ENCODE measurements at regions not wholly inside any gene's neighbourhood (a gene's known extent, or its start where the extent isn't known, plus 50 kb on each side); places are given as distances from the start of the nearest gene placed in this dataset.

DNA sequence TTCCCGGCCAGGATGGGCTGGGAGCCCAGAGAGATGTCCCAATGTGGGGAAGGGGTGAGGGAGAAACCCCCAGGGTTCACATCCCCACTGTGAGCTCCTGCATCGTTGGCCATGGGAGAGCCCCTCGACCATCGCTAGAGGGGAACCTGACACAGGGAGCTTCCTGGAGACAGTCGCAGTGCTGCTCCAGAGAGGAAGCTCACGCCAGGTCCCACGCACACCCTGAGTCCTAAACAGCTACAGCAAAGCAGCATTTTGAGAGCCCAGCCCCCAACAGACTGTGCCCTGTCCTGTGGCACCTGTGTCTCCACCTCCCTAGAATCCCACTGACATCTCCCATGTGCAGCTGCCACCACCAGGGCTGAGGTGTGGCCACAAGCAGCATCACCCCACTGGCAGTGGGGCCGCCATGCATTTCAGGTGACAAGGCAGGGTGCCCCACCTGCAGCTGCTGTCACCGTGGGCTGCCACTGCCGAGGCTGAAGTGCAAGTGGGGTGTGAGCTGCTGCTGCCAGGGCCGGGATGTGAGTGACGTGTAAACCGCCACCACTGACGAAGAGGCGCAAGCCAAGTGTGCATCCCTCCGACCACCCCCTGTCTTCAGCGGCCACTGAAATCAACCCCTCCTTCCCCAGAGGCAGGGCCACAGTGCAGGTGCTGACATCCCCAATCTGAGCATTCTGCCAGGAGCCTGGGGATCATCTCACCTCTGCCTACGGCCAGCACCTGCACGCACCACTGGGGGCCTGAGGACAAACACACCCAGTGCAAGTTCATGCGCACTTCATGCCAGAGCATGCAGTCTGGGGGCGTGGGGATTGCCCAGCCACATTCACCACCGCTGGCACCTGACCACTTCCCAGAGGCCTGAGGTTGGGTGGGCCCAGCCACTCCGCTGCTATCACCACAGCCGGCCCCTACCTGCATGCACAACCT, 467.7 kb upstream of the SALL3 start:
- Histone ChIP-seq H3K9me3 (no peaks in the 10 kb centered on the region), H3K27ac (no peak overlapping the region), H3K27me3 (peaks cover 0 to 11% (median 0%) of the 10 kb centered on the region in 3 donors), H3K36me3 (no peaks in the 10 kb centered on the region), H3K4me3 (no peak overlapping the region), H3K4me1 (no peaks in the 10 kb centered on the region)
- 80 to 86% (median 83%) methylated on average over 18 to 24 of the region's 24 CpGs for whole genome bisulfite sequencing, 5 donors
- TF ChIP-seq POLR2AphosphoS5 (IDR thresholded peaks at IDR 0.05) (no peak), EP300 (IDR thresholded peaks at IDR 0.05) (no peak), POLR2A (IDR thresholded peaks at IDR 0.05) (no peak)
- TF ChIP-seq, protein P1, sequence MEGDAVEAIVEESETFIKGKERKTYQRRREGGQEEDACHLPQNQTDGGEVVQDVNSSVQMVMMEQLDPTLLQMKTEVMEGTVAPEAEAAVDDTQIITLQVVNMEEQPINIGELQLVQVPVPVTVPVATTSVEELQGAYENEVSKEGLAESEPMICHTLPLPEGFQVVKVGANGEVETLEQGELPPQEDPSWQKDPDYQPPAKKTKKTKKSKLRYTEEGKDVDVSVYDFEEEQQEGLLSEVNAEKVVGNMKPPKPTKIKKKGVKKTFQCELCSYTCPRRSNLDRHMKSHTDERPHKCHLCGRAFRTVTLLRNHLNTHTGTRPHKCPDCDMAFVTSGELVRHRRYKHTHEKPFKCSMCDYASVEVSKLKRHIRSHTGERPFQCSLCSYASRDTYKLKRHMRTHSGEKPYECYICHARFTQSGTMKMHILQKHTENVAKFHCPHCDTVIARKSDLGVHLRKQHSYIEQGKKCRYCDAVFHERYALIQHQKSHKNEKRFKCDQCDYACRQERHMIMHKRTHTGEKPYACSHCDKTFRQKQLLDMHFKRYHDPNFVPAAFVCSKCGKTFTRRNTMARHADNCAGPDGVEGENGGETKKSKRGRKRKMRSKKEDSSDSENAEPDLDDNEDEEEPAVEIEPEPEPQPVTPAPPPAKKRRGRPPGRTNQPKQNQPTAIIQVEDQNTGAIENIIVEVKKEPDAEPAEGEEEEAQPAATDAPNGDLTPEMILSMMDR (IDR thresholded peaks at IDR 0.05): no peak
- intact Hi-C loops (cut with DNase I; ENCODE audit: low total_unique reads): no loop called here
- no peak for DNase-seq

DNA sequence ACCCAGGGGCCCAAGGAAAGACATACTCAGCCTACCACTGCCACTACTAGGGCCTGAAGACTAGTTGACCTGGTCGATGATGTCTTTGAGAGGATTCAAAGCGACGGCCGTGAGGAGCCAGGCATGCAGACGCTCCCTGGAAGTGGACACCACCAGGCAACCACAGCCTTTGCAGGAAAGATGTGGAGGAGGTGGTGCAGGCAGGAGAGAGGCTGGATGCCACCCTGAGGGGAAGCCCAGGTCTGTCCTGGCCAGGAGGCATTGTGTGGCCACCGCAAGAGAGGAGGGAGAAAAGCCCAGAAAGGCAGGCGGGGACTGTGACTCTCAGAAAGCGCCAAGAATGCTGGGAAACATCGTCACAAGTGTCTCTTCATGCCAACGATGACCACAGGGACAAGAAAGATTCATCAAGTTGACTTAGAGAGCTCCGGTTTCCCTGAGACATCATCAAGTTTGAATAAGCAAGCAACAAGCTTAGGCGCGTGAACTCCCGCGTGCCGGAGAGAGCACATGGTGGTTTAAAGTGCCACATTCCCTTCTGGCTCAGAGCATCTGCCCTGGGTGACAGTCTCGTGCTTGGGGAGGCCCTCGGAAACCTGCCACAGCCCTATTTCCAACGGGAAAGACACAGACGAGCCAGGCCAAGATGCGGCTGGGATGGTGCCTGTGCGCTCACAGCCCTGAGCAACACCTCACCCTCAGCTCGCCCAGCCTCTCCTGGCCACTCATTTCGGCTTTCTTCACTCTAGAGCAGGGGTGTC, 464.5 kb upstream of the SALL3 start:
- Histone ChIP-seq H3K4me1 (no peaks in the 10 kb centered on the region), H3K9me3 (no peaks in the 10 kb centered on the region), H3K27me3 (peaks cover 0 to 16% (median 0%) of the 10 kb centered on the region in 3 donors), H3K4me3 (no peak overlapping the region), H3K36me3 (no peaks in the 10 kb centered on the region), H3K27ac (no peak overlapping the region)
- TF ChIP-seq POLR2A (IDR thresholded peaks at IDR 0.05): no peak
- WGBS, 5 donors: 87 to 90% (median 90%) methylated on average over 22 to 24 of the region's 24 CpGs
- peak in 1 of 2 donors; percentile 16 for DNase-seq
- intact Hi-C loops (cut with DNase I; ENCODE audit: low total_unique reads): no loop called here

DNA sequence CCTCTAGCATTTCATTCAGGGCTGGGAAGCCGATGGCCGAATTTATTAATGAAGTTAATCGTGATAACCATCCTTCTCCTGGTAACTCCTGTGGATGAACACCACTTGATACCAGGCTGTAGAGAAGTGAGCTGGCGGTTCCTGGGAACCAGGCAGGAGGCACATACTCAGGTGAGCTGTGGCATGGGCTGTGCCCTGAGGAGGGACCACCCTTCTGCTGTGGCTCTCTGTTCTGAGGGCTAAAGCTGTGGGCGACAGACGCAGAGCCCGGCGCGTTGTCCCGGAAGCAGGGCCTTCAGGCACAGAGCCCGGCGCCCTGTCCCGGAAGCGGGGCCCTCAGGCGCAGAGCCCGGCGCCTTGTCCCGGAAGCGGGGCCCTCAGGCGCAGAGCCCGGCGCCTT, 462.3 kb upstream of the SALL3 start:
- Histone ChIP-seq H3K27me3 (peaks cover 0 to 13% (median 0%) of the 10 kb centered on the region in 3 donors), H3K27ac (no peak overlapping the region), H3K4me3 (no peak overlapping the region), H3K9me3 (no peaks in the 10 kb centered on the region), H3K36me3 (no peaks in the 10 kb centered on the region), H3K4me1 (no peaks in the 10 kb centered on the region)
- DNase-seq: peak in 1 of 2 donors; percentile 7
- intact Hi-C loops (cut with DNase I; ENCODE audit: low total_unique reads): no loop called here
- WGBS, 5 donors: 88 to 93% (median 89%) methylated on average over 15 to 22 of the region's 22 CpGs
- TF ChIP-seq EP300 (IDR thresholded peaks at IDR 0.05) (no peak), POLR2A (IDR thresholded peaks at IDR 0.05) (no peak), POLR2AphosphoS5 (IDR thresholded peaks at IDR 0.05) (no peak)
- TF ChIP-seq, protein P1 (IDR thresholded peaks at IDR 0.05): no peak

DNA sequence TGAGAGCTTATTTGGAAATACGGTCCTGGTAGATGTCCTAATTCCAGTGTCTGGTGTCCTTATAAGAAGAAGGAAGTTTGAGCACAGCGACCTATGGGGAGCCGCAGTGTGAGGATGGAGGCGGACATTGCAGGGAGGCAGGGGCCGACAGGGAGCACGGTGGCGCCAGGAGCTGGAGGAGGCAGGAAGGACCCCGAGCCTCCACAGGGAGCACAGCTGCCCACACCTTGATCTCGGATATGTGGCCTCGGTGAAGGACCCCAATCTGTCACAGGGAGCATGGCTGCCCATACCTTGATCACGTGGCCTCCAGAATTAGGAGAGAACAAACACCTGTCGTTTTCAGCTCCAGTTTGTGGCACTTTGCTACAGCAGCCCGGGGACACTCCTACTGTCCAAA, 461.6 kb upstream of the SALL3 start:
- Histone ChIP-seq H3K27ac (no peak overlapping the region), H3K36me3 (no peaks in the 10 kb centered on the region), H3K4me1 (no peaks in the 10 kb centered on the region), H3K27me3 (peaks cover 0 to 10% (median 0%) of the 10 kb centered on the region in 3 donors), H3K4me3 (no peak overlapping the region), H3K9me3 (no peaks in the 10 kb centered on the region)
- WGBS, 5 donors: 75 to 83% (median 81%) methylated on average over 9 to 13 of the region's 13 CpGs
- DNase-seq: peak in 1 of 2 donors; percentile 10
- intact Hi-C loops (cut with DNase I; ENCODE audit: low total_unique reads): no loop called here
- TF ChIP-seq, protein P1 (IDR thresholded peaks at IDR 0.05): no peak
- no peak for TF ChIP-seq EP300 (IDR thresholded peaks at IDR 0.05)
- TF ChIP-seq POLR2AphosphoS5 (IDR thresholded peaks at IDR 0.05): no peak
- no peak for TF ChIP-seq POLR2A (IDR thresholded peaks at IDR 0.05)
